T-helper 1 cell treated with Interleukin-12 subunit alpha and Interleukin-12 subunit beta and Interleukin-4 antibody, amounts not matched to agents 30 ng/mL and 1 ng/mL, for 36 hours (primary cell): ENCODE measurements at regions not wholly inside any gene's neighbourhood (a gene's known extent, or its start where the extent isn't known, plus 50 kb on each side); places are given as distances from the start of the nearest gene placed in this dataset.

Experiments used
- intact Hi-C: fragments of 100-400 bp; cut with micrococcal nuclease; formaldehyde crosslinking; loops from one replicate; pipeline ENCODE4 v1.15.1; 2024

GRCh38 chr14:29108908-29109307 lies 342.3 kb downstream of the FOXG1 start:
- intact Hi-C loops: no loop called here

- intact Hi-C loops: no loop called here
These were observed 343.0 kb downstream of the FOXG1 start for GRCh38 chr14:29109589-29109988.

DNA sequence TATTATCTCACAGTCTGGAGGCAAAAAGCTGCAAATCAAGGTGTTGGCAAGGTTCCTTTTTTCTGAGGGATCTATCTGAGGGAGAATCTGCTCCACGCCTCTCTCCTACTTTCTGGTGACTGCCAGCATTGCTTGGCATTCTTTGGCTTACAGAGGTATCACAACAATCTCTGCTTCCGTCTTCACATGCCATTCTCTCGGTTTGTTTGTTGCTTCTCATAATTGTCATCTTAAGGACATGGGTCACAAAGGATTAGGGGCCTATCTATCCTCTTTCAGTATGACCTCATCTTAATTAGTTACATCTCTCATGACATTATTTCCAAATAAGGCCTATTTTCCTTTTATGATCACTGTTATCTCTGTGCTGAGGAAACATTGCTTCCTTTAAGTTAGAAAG lies 345.0 kb downstream of the FOXG1 start:
- intact Hi-C loops: no loop called here

GRCh38 chr14:29123017-29123416 lies 356.4 kb downstream of the FOXG1 start:
- intact Hi-C loops: no loop called here

DNA sequence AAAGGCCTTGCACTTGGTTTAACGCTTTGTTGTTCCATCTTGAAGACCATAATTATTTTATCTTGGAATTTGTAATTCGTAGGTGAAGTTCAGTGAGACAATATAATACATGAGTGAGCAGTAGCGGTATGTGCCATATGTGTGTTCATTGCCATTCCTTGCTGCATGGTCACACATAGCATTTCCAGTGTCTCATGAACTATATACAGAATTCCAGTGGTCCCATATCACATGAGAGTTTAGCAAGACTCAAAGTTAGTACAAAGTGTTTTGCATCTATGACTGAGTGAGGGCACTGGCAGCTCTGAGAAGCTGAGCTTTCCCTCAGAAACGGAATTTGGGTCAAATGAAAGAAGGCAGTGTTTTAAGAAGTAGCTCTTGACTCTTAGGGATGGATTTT lies 359.8 kb downstream of the FOXG1 start:
- intact Hi-C loops: no loop called here

GRCh38 chr14:29126865-29127264 lies 360.3 kb downstream of the FOXG1 start:
- intact Hi-C loops: no loop called here

DNA sequence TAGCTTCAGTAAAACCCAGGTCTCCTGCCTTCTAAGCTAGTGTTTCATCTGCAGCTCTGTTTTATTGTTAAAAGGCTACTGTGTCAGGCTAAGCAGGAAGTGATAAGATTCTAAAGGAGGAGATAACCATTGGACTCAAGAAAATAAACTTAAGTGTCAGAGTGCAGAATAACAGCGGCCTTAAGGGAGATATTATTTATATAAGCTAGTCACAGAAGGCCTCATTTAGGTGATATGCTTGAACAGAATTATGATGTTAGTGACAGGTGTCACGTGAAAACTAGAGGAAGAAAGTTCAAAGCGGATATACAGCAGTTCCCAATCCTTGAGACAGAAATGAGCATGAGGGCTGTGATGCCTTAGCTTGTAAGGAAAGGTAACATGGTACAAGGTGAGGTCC lies 373.4 kb downstream of the FOXG1 start:
- intact Hi-C loops: no loop called here

DNA sequence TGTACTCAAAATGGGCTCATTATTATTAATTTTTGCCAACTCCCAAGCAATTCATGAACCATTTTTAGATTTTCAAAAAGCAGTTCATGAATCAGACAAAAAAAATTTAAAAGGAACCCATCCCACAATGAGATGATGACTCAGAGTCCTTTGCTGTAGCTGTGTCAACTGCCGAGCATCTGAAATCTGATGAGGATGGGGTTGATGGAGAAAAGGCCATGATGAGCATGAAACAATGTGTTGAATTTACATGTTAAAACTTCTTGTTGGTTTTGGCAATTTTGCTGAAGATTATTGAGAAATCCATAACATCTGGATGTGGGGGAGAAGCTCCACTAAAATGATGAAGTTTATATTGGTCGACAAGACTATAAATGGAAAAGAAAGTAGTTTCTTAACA lies 378.0 kb downstream of the FOXG1 start:
- intact Hi-C loops: no loop called here

GRCh38 chr14:29148221-29148620 lies 381.6 kb downstream of the FOXG1 start:
- intact Hi-C loops: no loop called here

GRCh38 chr14:29149798-29150197 lies 383.2 kb downstream of the FOXG1 start:
- intact Hi-C loops: no loop called here

DNA sequence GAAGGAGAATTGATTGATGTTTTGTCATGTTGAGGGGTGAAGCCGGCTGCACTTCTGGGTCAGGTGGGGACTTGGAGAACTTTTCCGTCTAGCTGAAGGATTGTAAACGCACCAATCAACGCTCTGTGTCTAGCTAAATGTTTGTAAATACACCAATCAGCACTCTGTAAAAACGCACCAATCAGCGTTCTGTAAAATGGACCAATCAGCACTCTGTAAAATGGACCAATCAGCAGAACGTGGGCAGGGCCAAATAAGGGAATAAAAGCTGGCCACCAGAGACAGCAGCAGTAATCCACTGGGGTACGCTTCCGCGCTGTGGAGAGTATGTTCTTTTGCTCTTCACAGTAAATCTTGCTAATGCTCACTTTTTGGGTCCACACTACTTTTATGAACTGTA lies 384.1 kb downstream of the FOXG1 start:
- intact Hi-C loops: no loop called here

GRCh38 chr14:29156096-29156495 lies 389.5 kb downstream of the FOXG1 start:
- intact Hi-C loops: no loop called here

GRCh38 chr14:29161593-29161992 lies 395.0 kb downstream of the FOXG1 start:
- intact Hi-C loops: no loop called here

DNA sequence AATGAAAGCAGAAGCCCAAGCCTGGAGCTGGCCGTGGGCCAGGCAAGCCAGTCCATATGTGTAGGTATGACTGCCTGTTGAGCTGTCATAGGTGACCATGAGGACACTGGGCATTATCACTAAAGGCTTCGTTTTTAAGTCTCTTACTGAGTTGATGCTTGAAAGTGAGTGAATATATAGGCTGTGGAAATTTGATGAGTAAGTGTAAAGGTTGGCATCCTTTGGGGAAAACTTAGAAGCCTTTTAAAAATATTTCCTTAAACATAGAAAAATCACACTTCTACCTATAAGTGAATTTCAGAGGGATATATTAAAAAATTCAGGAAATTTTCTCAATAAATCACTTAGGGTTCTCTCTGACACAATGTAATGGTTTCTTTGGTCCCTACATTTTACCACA lies 396.5 kb downstream of the FOXG1 start:
- intact Hi-C loops: no loop called here

DNA sequence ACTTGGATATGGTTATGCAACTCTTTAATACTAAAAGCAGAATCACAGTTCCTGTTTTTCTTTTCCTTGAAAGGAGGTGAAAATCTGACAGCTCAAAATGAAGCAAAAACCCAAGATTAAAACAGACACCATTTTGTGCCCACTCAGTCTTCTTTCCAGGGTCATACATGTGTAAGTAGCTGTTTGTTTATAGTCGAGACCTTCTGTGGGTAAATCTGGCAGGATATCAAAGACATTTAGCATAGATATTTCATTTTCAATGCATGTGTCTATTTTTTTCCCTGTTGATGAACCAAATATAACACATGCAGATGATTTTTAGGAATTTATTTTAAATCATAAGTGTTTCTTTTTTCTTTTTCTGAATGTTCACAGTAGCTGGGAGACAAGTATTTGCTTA lies 398.8 kb downstream of the FOXG1 start:
- intact Hi-C loops: no loop called here

- intact Hi-C loops: no loop called here
These were observed 399.9 kb downstream of the FOXG1 start for GRCh38 chr14:29166507-29166906.

DNA sequence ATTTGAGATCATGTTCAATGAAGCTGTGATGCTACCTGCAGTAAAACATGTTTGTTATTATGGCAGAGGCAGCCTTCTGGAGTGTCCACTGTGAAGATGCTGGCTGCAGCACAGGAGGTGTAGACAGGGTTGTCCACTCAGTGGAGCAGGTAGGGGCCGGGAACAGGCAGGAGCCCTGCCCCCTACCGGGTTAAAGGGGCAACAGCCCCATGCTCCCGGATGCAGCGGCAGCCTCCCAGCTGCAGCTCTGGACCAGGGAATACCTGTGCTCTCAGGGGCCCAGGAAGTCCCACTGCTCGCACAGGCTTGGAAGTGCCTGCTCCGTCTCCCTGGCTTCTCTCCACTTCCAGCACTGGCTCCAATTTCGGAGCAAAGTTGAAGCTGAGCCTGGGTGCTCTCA lies 401.6 kb downstream of the FOXG1 start:
- intact Hi-C loops: no loop called here

- intact Hi-C loops: no loop called here
These were observed 402.8 kb downstream of the FOXG1 start for GRCh38 chr14:29169408-29169807.

DNA sequence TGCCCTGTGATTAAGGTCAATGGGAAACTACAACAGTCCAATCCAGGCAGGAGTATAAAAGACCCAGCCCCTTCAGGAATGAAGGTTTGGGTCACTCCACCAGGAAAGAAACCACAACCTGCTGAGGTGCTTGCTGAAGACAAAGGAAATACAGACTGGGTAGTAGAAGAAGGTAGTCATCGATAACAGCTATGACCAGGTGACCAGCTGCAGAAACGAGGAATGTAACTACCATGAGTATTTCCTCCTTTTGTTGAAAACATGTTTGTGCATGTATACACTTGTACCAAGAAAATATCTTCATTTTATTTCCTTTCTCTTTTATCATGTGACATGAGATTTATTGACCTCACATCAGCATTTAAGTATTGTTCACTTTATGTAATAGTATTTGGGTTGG lies 409.1 kb downstream of the FOXG1 start:
- intact Hi-C loops: no loop called here

DNA sequence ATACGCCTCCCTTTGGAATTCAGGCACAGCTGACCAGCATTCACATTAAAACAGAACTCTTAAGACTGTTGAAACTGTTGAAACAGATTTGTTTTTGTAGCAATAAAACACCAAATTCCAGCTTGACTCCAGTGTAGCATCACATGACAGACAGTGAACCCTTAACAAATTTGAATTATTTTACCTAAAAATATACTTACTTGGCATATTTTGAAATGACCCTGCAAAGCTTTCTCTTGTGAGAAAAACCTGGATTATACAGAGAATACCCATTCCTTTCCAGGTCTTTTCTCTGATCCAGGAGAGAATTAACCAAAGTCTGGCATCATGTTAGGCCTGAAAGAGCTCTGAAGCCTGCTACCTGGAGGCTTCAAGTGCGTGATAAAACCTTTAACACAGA lies 410.3 kb downstream of the FOXG1 start:
- intact Hi-C loops: no loop called here

- intact Hi-C loops: no loop called here
These were observed 412.4 kb downstream of the FOXG1 start for GRCh38 chr14:29178971-29179370.

- intact Hi-C loops: no loop called here
These were observed 424.5 kb downstream of the FOXG1 start for GRCh38 chr14:29191092-29191491.

DNA sequence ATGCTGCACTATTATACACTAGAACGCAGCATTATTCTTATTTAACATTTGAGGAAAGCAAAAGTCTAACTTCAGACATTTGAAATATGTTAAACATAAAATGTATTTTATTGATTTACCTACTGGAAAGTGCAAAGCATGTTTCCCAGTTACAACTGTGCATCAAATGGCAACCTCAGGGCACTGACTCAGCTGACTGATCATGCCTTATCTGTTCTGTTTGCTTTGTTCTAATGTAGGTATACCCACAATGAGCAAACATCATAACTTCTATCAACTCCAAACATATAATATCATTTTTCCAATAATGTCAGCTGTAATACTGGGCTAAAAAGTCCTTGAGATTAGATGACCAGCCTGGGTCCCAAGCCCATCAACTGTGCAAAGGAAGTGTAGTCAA lies 431.0 kb downstream of the FOXG1 start:
- intact Hi-C loops: no loop called here

GRCh38 chr14:29205658-29206057 lies 439.1 kb downstream of the FOXG1 start:
- intact Hi-C loops: no loop called here

DNA sequence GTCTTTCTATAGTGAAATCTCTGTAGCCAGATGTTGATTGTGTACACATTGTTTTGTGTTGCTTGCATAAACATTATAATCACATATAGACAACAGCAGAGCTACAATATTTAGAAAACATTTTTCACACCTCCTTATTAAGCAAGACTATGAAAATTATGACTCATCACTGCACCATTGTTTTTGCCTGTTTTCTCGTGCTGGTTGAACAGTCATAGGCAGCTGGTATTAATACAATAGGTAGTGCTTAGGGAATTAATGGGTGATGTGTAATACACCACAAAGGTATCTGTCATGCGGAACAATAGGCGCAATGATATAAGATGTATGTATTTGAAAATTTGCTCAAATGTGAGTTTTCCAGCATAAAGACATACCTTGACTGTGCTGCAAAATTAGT lies 449.3 kb downstream of the FOXG1 start:
- intact Hi-C loops: no loop called here
